Heart left ventricle (tissue), 16 donors: ENCODE measurements at regions not wholly inside any gene's neighbourhood (a gene's known extent, or its start where the extent isn't known, plus 50 kb on each side); places are given as distances from the start of the nearest gene placed in this dataset.

Source experiments
- ATAC-seq, 4 donors: fragments of 200-7000 bp; cut with Tn5 transposase; one replicate each; pipeline ENCODE4 v1.9.1; 2020 to 2022; ENCODE audit warnings: moderate library complexity in 4 of 4, mild to moderate bottlenecking in 3 of 4, moderate number of reproducible peaks in 1 of 4
- DNase-seq, 5 donors: peaks; one replicate each; pipeline ENCODE4 v3.0.0-alpha.2; 2020
- H3K27ac ChIP-seq, 12 donors: fragments of 200-600 bp; sonication (generic) in 4 of 12; one replicate each; pipeline versions ENCODE4 v1.5.0 to v1.8.0; 2016 to 2022; ENCODE audit warnings: mild to moderate bottlenecking in 2 of 12
- H3K27me3 ChIP-seq, 9 donors: fragments of 200-600 bp; sonication (generic) in 2 of 9; one replicate each; pipeline versions ENCODE4 v1.5.1 to v1.8.0; 2016 to 2022; ENCODE audit warnings: mild to moderate bottlenecking in 3 of 9
- H3K36me3 ChIP-seq, 9 donors: fragments of 200-600 bp; sonication (generic) in 2 of 9; one replicate each; pipeline versions ENCODE4 v1.5.0 to v1.8.0; 2018 to 2022; ENCODE audit warnings: mild to moderate bottlenecking in 2 of 9
- H3K4me1 ChIP-seq, 12 donors: fragments of 200-600 bp; sonication (generic) in 4 of 12; one replicate each; pipeline versions ENCODE4 v1.5.0 to v1.8.0; 2016 to 2022; ENCODE audit warnings: mild to moderate bottlenecking in 3 of 12
- H3K4me3 ChIP-seq, 12 donors: fragments of 200-600 bp; sonication (generic) in 4 of 12; one replicate each; pipeline versions ENCODE4 v1.5.0 to v1.8.0; 2017 to 2022; ENCODE audit warnings: mild to moderate bottlenecking in 9 of 12, moderate library complexity in 4 of 12
- H3K9me3 ChIP-seq, 12 donors: fragments of 200-600 bp; sonication (generic) in 4 of 12; one replicate each; pipeline versions ENCODE4 v1.5.0 to v1.8.0; 2016 to 2022; ENCODE audit warnings: mild to moderate bottlenecking in 1 of 12
- CTCF ChIP-seq, 12 donors: fragments of 200-600 bp; sonication (generic) in 4 of 12; IDR thresholded peaks; one replicate each; pipeline versions ENCODE4 v1.5.0 to v1.8.0; 2018 to 2022; ENCODE audit warnings: antibody characterized with exemption in 12 of 12, mild to moderate bottlenecking in 5 of 12
- POLR2A ChIP-seq, 2 donors: fragments of 450-650 bp; IDR thresholded peaks; one replicate each; pipeline ENCODE4 v1.6.1; 2017; ENCODE audit warnings: antibody characterized with exemption in 2 of 2, mild to moderate bottlenecking in 2 of 2, moderate library complexity in 2 of 2
- WGBS, 4 donors: extraction: QIAGEN DNeasy Blood & Tissue Kit in 2 of 4; methylation state at CpG; one replicate each; pipeline versions ENCODE4 v1.1.5 to v1.1.7; 2013 to 2018; 5-methylcytosine and 5-hydroxymethylcytosine counted together
- intact Hi-C, 10 donors: fragments of 100-400 bp; cut with DNase I; formaldehyde crosslinking; loops; one replicate each; pipeline versions ENCODE4 v1.11.1 to v1.14.2; 2022
- donor health status: ischemic (EF 13 %, LVEDD 7.1; RV severe dilation, severe dysfunction).
- donor health status: healthy with polysubstance abuse.
- donor health status: DM: no; HTN: yes; CAD: no.
- donor health status: DM: no; HTN: no; CAD: no.
- donor health status: ischemic (EF 25% LVEDD 6.9; RV normal size, moderate dysfunction).
- donor health status: ischemic (EF 25% LVEDD 5.7; RV mildly dilated, moderate dysfunction).
- donor health status: healthy.
- donor health status: DM: yes; HTN: yes; CAD: no.
- donor health status: ischemic (EF 35%, LVEDD 5.7; RV mildly dilated, moderate dysfunction).
- donor health status: nonischemic (EF 11% LVEDD 7.7; RV severe dilation, severe dysfunction).
- donor health status: DM: yes; HTN: yes; CAD: no.
- donor health status: PGD.
- donor health status: ischemic (EF 29% LVEDD 5.4; RV normal size, mild dysfunction).
- donor health status: nonischemic (EF 23%, LVEDD 6.1; RV moderate dilation, normal function).

GRCh38 chr21:29233256-29233546, 65.5 kb upstream of the BACH1 start:
- 61 to 68% (median 64%) methylated on average over 7 of the region's 7 CpGs for WGBS, 4 donors
- peak overlapping the region in 1 of 12 donors; percentile 1 for H3K27ac ChIP-seq
- ATAC-seq, result no peak
- no peak for DNase-seq
- peaks cover 0 to 73% (median 7%) of the 10 kb centered on the region in 12 donors for H3K4me1 ChIP-seq
- no peaks in the 10 kb centered on the region for H3K27me3 ChIP-seq
- no peaks in the 10 kb centered on the region for H3K9me3 ChIP-seq
- intact Hi-C loops, result no loop called here
- no peak overlapping the region for H3K4me3 ChIP-seq
- TF ChIP-seq POLR2A (IDR thresholded peaks at IDR 0.05), result no peak
- peak in 2 of 12 donors; percentile 16 to 26 for TF ChIP-seq CTCF (IDR thresholded peaks at IDR 0.05)
- no peaks in the 10 kb centered on the region for H3K36me3 ChIP-seq

- H3K4me1 ChIP-seq, result peaks cover 0 to 74% (median 8%) of the 10 kb centered on the region in 12 donors
- no peak for ATAC-seq
- no peaks in the 10 kb centered on the region for H3K9me3 ChIP-seq
- H3K27ac ChIP-seq, result peak overlapping the region in 1 of 12 donors; percentile 83
- intact Hi-C loops, result no loop called here
- H3K36me3 ChIP-seq, result no peaks in the 10 kb centered on the region
- no peak overlapping the region for H3K4me3 ChIP-seq
- DNase-seq, result no peak
- 89 to 94% (median 92%) methylated on average over 11 of the region's 11 CpGs for WGBS, 4 donors
- TF ChIP-seq POLR2A (IDR thresholded peaks at IDR 0.05), result no peak
- no peak for TF ChIP-seq CTCF (IDR thresholded peaks at IDR 0.05)
- H3K27me3 ChIP-seq, result no peaks in the 10 kb centered on the region
These were observed 64.8 kb upstream of the BACH1 start for GRCh38 chr21:29233611-29234540.

GRCh38 chr21:29235714-29236197, 63.0 kb upstream of the BACH1 start:
- TF ChIP-seq CTCF (IDR thresholded peaks at IDR 0.05), result no peak
- TF ChIP-seq POLR2A (IDR thresholded peaks at IDR 0.05), result no peak
- no peaks in the 10 kb centered on the region for H3K27me3 ChIP-seq
- H3K4me3 ChIP-seq, result no peak overlapping the region
- no peaks in the 10 kb centered on the region for H3K9me3 ChIP-seq
- no peak for DNase-seq
- intact Hi-C loops, result no loop called here
- no peak for ATAC-seq
- WGBS, 4 donors, result 76 to 79% (median 77%) methylated on average over 4 of the region's 4 CpGs
- peaks cover 0 to 73% (median 8%) of the 10 kb centered on the region in 12 donors for H3K4me1 ChIP-seq
- H3K36me3 ChIP-seq, result no peaks in the 10 kb centered on the region
- peak overlapping the region in 2 of 12 donors; percentile 20 to 83 for H3K27ac ChIP-seq

GRCh38 chr21:29236201-29236600, 62.5 kb upstream of the BACH1 start:
- WGBS, 4 donors, result 57 to 77% (median 73%) methylated on average over 2 of the region's 2 CpGs
- H3K9me3 ChIP-seq, result no peaks in the 10 kb centered on the region
- H3K36me3 ChIP-seq, result no peaks in the 10 kb centered on the region
- DNase-seq (no peak), ATAC-seq (no peak)
- no peak overlapping the region for H3K4me3 ChIP-seq
- H3K27me3 ChIP-seq, result no peaks in the 10 kb centered on the region
- H3K4me1 ChIP-seq, result peaks cover 0 to 69% (median 8%) of the 10 kb centered on the region in 12 donors
- intact Hi-C loops, result no loop called here
- peak overlapping the region in 2 of 12 donors; percentile 18 to 83 for H3K27ac ChIP-seq
- TF ChIP-seq CTCF (IDR thresholded peaks at IDR 0.05) (no peak), POLR2A (IDR thresholded peaks at IDR 0.05) (no peak)
